CD4-positive, alpha-beta T cell (primary cell): ENCODE measurements at regions not wholly inside any gene's neighbourhood (a gene's known extent, or its start where the extent isn't known, plus 50 kb on each side); places are given as distances from the start of the nearest gene placed in this dataset.

Experiments used
- ATAC-seq: fragments of 200-7000 bp; cut with Tn5 transposase; one replicate; pipeline ENCODE4 v1.10.0; 2022; ENCODE audit warnings: mild to moderate bottlenecking; ENCODE audit not compliant: poor library complexity
- CTCF ChIA-PET: fragments of 350-600 bp; sonication (Branson Sonifier 250); formaldehyde crosslinking; loops from one replicate; lab custom pipeline; 2021; ENCODE audit warnings: antibody characterized with exemption, inconsistent platforms; lab: Charles Lee
- POLR2A ChIA-PET: fragments of 350-600 bp; sonication (Branson Sonifier 250); formaldehyde crosslinking; loops from one replicate; lab custom pipeline; 2021; ENCODE audit warnings: antibody characterized with exemption, inconsistent platforms; lab: Charles Lee
- DNase-seq, 14 experiments: peaks; one replicate each; pipeline ENCODE4 v3.0.0-alpha.2; 2013 to 2020; ENCODE audit warnings: mixed read lengths in 2 of 14
- H3K27ac ChIP-seq, 2 donors: one replicate each; pipeline versions ENCODE4 v1.5.1 to v1.7.0; 2013; ENCODE audit warnings: low read length in 2 of 2, low read depth in 1 of 2, mild to moderate bottlenecking in 1 of 2
- H3K27me3 ChIP-seq, 2 experiments: 1 replicate in 1 of 2; 2 replicates in 1 of 2; pipeline versions ENCODE4 v1.6.1 to v1.7.0; 2013; ENCODE audit warnings: low read length in 2 of 2, control low read depth in 1 of 2, mild to moderate bottlenecking in 1 of 2, moderate library complexity in 1 of 2; ENCODE audit not compliant: insufficient read depth in 2 of 2, control insufficient read depth in 1 of 2
- H3K36me3 ChIP-seq: one replicate; pipeline ENCODE4 v1.6.1; 2013; ENCODE audit warnings: low read length, control low read depth; ENCODE audit not compliant: insufficient read depth
- H3K4me1 ChIP-seq: one replicate; pipeline ENCODE4 v1.6.1; 2013; ENCODE audit warnings: low read length, control low read depth; ENCODE audit not compliant: insufficient read depth
- H3K4me3 ChIP-seq: one replicate; pipeline ENCODE4 v1.5.1; 2013; ENCODE audit warnings: mild to moderate bottlenecking, low read length, moderate library complexity
- H3K9me3 ChIP-seq, 2 experiments: 1 replicate in 1 of 2; 2 replicates in 1 of 2; pipeline versions ENCODE4 v1.6.1 to v1.7.0; 2013; ENCODE audit warnings: low read length in 2 of 2, mild to moderate bottlenecking in 2 of 2, control low read depth in 1 of 2, moderate library complexity in 1 of 2; ENCODE audit not compliant: control insufficient read depth in 1 of 2, insufficient read depth in 1 of 2
- H3K27ac Mint-ChIP-seq: one replicate; pipeline ENCODE4 v1.8.0; 2020; ENCODE audit warnings: mixed read lengths
- H3K27me3 Mint-ChIP-seq: one replicate; pipeline ENCODE4 v1.8.0; 2021; ENCODE audit warnings: mixed read lengths
- H3K36me3 Mint-ChIP-seq: one replicate; pipeline ENCODE4 v1.8.0; 2021; ENCODE audit warnings: low read depth, mixed read lengths
- H3K4me1 Mint-ChIP-seq: one replicate; pipeline ENCODE4 v1.8.0; 2021; ENCODE audit warnings: low read depth, mixed read lengths
- H3K4me3 Mint-ChIP-seq: one replicate; pipeline ENCODE4 v1.8.0; 2020; ENCODE audit warnings: mild to moderate bottlenecking, mixed read lengths
- H3K9me3 Mint-ChIP-seq: one replicate; pipeline ENCODE4 v1.8.0; 2020; ENCODE audit warnings: mixed read lengths
- CTCF ChIP-seq: fragments of 200-600 bp; IDR thresholded peaks from one replicate; pipeline ENCODE4 v1.8.0; 2022; ENCODE audit warnings: antibody characterized with exemption, mild to moderate bottlenecking
- intact Hi-C, 2 experiments: fragments of 100-400 bp; cut with DNase I in 1 of 2; cut with micrococcal nuclease in 1 of 2; formaldehyde crosslinking; loops; one replicate each; pipeline versions ENCODE4 v1.15.1 to v1.9.0; 2023 to 2025; cut with DNase I, micrococcal nuclease

GRCh38 chr1:8122477-8123407 lies 96.6 kb upstream of the ERRFI1 start:
- POLR2A ChIA-PET = no interaction called here
- Mint-ChIP-seq H3K4me3 (no peak overlapping the region), H3K27ac (no peak overlapping the region), H3K27me3 (peaks cover 10% of the 10 kb centered on the region), H3K9me3 (no peaks in the 10 kb centered on the region), H3K36me3 (no peaks in the 10 kb centered on the region), H3K4me1 (peaks cover 11% of the 10 kb centered on the region)
- Histone ChIP-seq H3K4me3 (no peak overlapping the region), H3K27ac (no peak overlapping the region), H3K9me3 (peaks cover 0 to 14% of the 10 kb centered on the region in 2 experiments), H3K27me3 (peaks cover 3 to 4% of the 10 kb centered on the region in 2 experiments), H3K36me3 (no peaks in the 10 kb centered on the region), H3K4me1 (peaks cover 10% of the 10 kb centered on the region)
- CTCF ChIA-PET = no interaction called here
- no peak for DNase-seq
- TF ChIP-seq CTCF = no peak
- intact Hi-C loops = no loop called here
- no peak for ATAC-seq

- Mint-ChIP-seq H3K4me3 (no peak overlapping the region), H3K27me3 (peaks cover 10% of the 10 kb centered on the region), H3K4me1 (peaks cover 11% of the 10 kb centered on the region), H3K36me3 (no peaks in the 10 kb centered on the region), H3K9me3 (no peaks in the 10 kb centered on the region), H3K27ac (no peak overlapping the region)
- Histone ChIP-seq H3K27ac (no peak overlapping the region), H3K9me3 (peaks cover 0 to 14% of the 10 kb centered on the region in 2 experiments), H3K4me3 (no peak overlapping the region), H3K4me1 (peaks cover 10% of the 10 kb centered on the region), H3K36me3 (no peaks in the 10 kb centered on the region), H3K27me3 (peaks cover 3 to 4% of the 10 kb centered on the region in 2 experiments)
- DNase-seq = no peak
- no peak for TF ChIP-seq CTCF
- ChIA-PET POLR2A (no interaction called here), CTCF (no interaction called here)
- no peak for ATAC-seq
- intact Hi-C loops = no loop called here
These were observed 96.0 kb upstream of the ERRFI1 start for GRCh38 chr1:8122160-8122476.

GRCh38 chr1:8121261-8122159 lies 95.4 kb upstream of the ERRFI1 start:
- POLR2A ChIA-PET = interaction anchor here (0.7 to 0.9 kb wide), 2 partner anchors 11 to 12 kb away, joined by 3 to 6 read pairs; no protein-coding TSS in a partner anchor
- peaks cover 0 to 14% of the 10 kb centered on the region in 2 experiments for H3K9me3 ChIP-seq
- no peak for DNase-seq
- no peak overlapping the region for H3K27ac Mint-ChIP-seq
- intact Hi-C loops = loop anchor here in 1 of 2 experiments (1.0 kb wide), 1 partner anchor 10 kb away; no protein-coding TSS in a partner anchor
- CTCF ChIA-PET = no interaction called here
- H3K4me1 Mint-ChIP-seq = peaks cover 11% of the 10 kb centered on the region
- H3K27me3 ChIP-seq = peaks cover 3 to 4% of the 10 kb centered on the region in 2 experiments
- H3K4me3 Mint-ChIP-seq = no peak overlapping the region
- no peaks in the 10 kb centered on the region for H3K36me3 Mint-ChIP-seq
- TF ChIP-seq CTCF = no peak
- no peaks in the 10 kb centered on the region for H3K36me3 ChIP-seq
- ATAC-seq = no peak
- H3K9me3 Mint-ChIP-seq = no peaks in the 10 kb centered on the region
- H3K4me3 ChIP-seq = no peak overlapping the region
- H3K27me3 Mint-ChIP-seq = peaks cover 10% of the 10 kb centered on the region
- H3K4me1 ChIP-seq = peaks cover 10% of the 10 kb centered on the region
- H3K27ac ChIP-seq = no peak overlapping the region
